Activated T-helper 2 cell treated with anti-CD3 and anti-CD28 coated beads, Interferon-gamma antibody, Interleukin-2, Interleukin-4, amounts not matched to agents 10 μg/mL and 5 μg/mL and 100 μg/mL, durations not matched to agents 14 hours and 24 hours and 36 hours (primary cell): ENCODE measurements at regions not wholly inside any gene's neighbourhood (a gene's known extent, or its start where the extent isn't known, plus 50 kb on each side); places are given as distances from the start of the nearest gene placed in this dataset.
"Not testable (repeated sequence)": the region's sequence is repeated elsewhere in the genome, so short reads cannot be mapped to it uniquely, and the experiment has no call there.

Source experiments
- DNase-seq: peaks from one replicate; pipeline ENCODE4 v3.0.0; 2021; ENCODE audit warnings: low spot score
- H3K27ac Mint-ChIP-seq: one replicate; pipeline ENCODE4 v1.8.0; 2021; ENCODE audit warnings: mixed read lengths
- H3K27me3 Mint-ChIP-seq: one replicate; pipeline ENCODE4 v1.8.0; 2021; ENCODE audit warnings: low read depth, mixed read lengths
- H3K36me3 Mint-ChIP-seq: one replicate; pipeline ENCODE4 v1.8.0; 2021; ENCODE audit warnings: low read depth, mixed read lengths
- H3K4me1 Mint-ChIP-seq: one replicate; pipeline ENCODE4 v1.8.0; 2021; ENCODE audit warnings: low read depth, mixed read lengths
- H3K4me3 Mint-ChIP-seq: one replicate; pipeline ENCODE4 v1.8.0; 2021; ENCODE audit warnings: low read depth, mild to moderate bottlenecking, moderate library complexity, mixed read lengths
- H3K9me3 Mint-ChIP-seq: one replicate; pipeline ENCODE4 v1.8.0; 2021; ENCODE audit warnings: mixed read lengths
- intact Hi-C: fragments of 100-400 bp; cut with micrococcal nuclease; formaldehyde crosslinking; loops from one replicate; pipeline ENCODE4 v1.15.1; 2023

- no peak overlapping the region for H3K27ac Mint-ChIP-seq
- intact Hi-C loops = no loop called here
- no peaks in the 10 kb centered on the region for H3K36me3 Mint-ChIP-seq
These were observed 1265.8 kb downstream of the REEP3 start for GRCh38 chr10:64786989-64787388.

GRCh38 chr10:64795847-64796246 is 1274.6 kb downstream of the REEP3 start:
- intact Hi-C loops = no loop called here
- no peak for DNase-seq
- H3K4me1 Mint-ChIP-seq = no peaks in the 10 kb centered on the region
- H3K4me3 Mint-ChIP-seq = no peak overlapping the region
- H3K36me3 Mint-ChIP-seq = no peaks in the 10 kb centered on the region
- H3K27me3 Mint-ChIP-seq = no peaks in the 10 kb centered on the region
- H3K27ac Mint-ChIP-seq = no peak overlapping the region
- peaks cover 23% of the 10 kb centered on the region for H3K9me3 Mint-ChIP-seq

More at GRCh38 chr10:64786989-64787388, 1265.8 kb downstream of the REEP3 start:
- no peak overlapping the region for H3K4me3 Mint-ChIP-seq
- H3K4me1 Mint-ChIP-seq = no peaks in the 10 kb centered on the region
- peaks cover 5% of the 10 kb centered on the region for H3K9me3 Mint-ChIP-seq
- DNase-seq = no peak
- H3K27me3 Mint-ChIP-seq = no peaks in the 10 kb centered on the region

DNA sequence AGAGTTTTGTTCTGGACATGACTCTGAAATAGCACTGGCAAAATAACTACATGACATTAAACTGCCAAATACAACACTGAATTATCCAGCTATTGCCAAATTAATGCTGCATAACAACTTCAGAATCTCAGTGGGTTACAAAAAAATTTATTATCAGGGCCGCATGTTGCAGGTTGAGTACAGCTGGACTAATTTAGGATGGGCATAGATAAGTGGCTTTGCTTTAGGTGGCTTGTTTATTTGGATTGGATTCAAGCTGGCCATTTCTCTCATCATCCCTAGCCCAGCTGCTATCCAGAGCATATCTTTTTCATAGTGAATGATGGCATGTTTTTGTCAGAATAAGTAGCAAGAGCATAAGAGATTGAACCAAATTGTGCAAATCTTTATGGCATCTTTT is 1277.1 kb downstream of the REEP3 start:
- Mint-ChIP-seq H3K4me1 (no peaks in the 10 kb centered on the region), H3K27me3 (no peaks in the 10 kb centered on the region), H3K27ac (no peak overlapping the region)

GRCh38 chr10:64808233-64808632 is 1287.0 kb downstream of the REEP3 start:
- DNase-seq, H3K36me3 Mint-ChIP-seq, intact Hi-C loops, H3K27me3 Mint-ChIP-seq, H3K4me3 Mint-ChIP-seq, H3K4me1 Mint-ChIP-seq, H3K27ac Mint-ChIP-seq: not testable (repeated sequence)
- H3K9me3 Mint-ChIP-seq = peaks cover 16% of the 10 kb centered on the region

More for the DNA sequence above, 1277.1 kb downstream of the REEP3 start:
- Mint-ChIP-seq H3K4me3 (no peak overlapping the region), H3K36me3 (no peaks in the 10 kb centered on the region), H3K9me3 (peaks cover 26% of the 10 kb centered on the region)
- intact Hi-C loops = no loop called here
- DNase-seq = no peak

DNA sequence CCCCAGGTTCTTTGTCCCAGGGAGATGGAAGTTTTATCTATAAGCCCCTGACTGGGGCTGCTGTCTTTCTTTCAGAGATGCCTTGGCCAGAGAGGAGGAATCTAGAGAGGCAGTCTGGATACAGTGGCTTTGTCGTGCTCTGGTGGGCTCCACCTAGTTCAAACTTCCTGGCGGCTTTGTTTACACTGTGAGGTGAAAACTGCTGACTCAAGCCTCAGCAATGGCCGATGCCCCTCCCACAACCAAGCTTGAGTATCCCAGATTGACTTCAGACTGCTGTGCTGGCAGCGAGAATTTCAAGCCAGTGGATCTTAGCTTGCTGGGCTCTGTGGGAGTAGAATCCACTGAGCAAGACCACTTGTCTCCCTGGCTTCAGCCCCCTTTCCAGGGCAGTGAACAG is 1288.8 kb downstream of the REEP3 start:
- H3K27ac Mint-ChIP-seq, H3K36me3 Mint-ChIP-seq, intact Hi-C loops, H3K4me1 Mint-ChIP-seq, H3K4me3 Mint-ChIP-seq, H3K27me3 Mint-ChIP-seq, DNase-seq: not testable (repeated sequence)
- peaks cover 16% of the 10 kb centered on the region for H3K9me3 Mint-ChIP-seq

DNA sequence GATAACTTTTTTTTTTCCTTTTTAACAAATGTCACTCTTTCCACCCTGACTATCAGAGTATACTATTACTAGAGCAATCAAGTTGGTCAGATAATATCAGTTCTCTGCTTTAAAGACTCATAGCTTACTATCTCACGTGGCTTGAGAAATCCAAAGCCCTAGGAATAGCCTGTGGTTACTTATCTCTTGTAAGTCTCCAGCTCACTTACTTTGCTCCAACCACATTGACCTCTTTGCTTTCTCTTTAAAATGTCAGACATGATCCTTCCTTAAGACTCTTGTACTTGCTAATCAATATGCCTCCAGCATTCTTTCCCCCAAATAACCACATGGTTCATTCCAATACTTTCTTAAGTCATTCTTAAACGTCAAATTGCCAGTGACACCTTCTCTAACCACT is 1292.2 kb downstream of the REEP3 start:
- Mint-ChIP-seq H3K4me3 (no peak overlapping the region), H3K4me1 (no peaks in the 10 kb centered on the region), H3K27me3 (no peaks in the 10 kb centered on the region), H3K9me3 (peaks cover 16% of the 10 kb centered on the region), H3K27ac (no peak overlapping the region), H3K36me3 (no peaks in the 10 kb centered on the region)
- intact Hi-C loops = no loop called here
- no peak for DNase-seq

DNA sequence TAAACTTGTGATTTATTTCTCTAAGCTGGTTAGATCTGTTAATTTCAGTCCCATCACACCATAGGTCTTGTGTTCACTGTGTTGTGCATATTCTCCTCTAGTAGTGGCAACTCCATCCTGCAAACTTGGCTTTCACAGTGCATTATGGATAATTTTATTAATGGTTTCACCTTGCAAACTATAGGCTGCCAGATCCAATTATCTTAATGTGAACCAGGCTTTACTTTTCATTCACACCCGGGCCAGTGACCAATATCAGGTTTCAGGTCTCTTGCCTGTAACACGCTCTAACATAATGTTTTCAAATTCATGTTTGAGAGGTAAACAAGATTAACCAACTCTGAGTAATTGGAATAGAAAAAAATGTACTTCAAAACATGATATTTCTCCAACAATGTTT is 1293.0 kb downstream of the REEP3 start:
- no peak overlapping the region for H3K4me3 Mint-ChIP-seq
- DNase-seq = no peak
- intact Hi-C loops = no loop called here
- H3K27me3 Mint-ChIP-seq = no peaks in the 10 kb centered on the region
- peaks cover 16% of the 10 kb centered on the region for H3K9me3 Mint-ChIP-seq
- H3K27ac Mint-ChIP-seq = no peak overlapping the region
- H3K4me1 Mint-ChIP-seq = no peaks in the 10 kb centered on the region
- H3K36me3 Mint-ChIP-seq = no peaks in the 10 kb centered on the region

- Mint-ChIP-seq H3K27ac (no peak overlapping the region), H3K27me3 (no peaks in the 10 kb centered on the region), H3K4me3 (no peak overlapping the region), H3K4me1 (no peaks in the 10 kb centered on the region), H3K36me3 (no peaks in the 10 kb centered on the region), H3K9me3 (peaks cover 9% of the 10 kb centered on the region)
- DNase-seq = no peak
- intact Hi-C loops = no loop called here
These were observed 1308.7 kb downstream of the REEP3 start for GRCh38 chr10:64829888-64830412.

GRCh38 chr10:64830869-64831268 is 1309.7 kb downstream of the REEP3 start:
- intact Hi-C loops = no loop called here
- no peaks in the 10 kb centered on the region for H3K36me3 Mint-ChIP-seq
- H3K4me3 Mint-ChIP-seq = no peak overlapping the region
- no peaks in the 10 kb centered on the region for H3K27me3 Mint-ChIP-seq
- no peak overlapping the region for H3K27ac Mint-ChIP-seq
- no peaks in the 10 kb centered on the region for H3K4me1 Mint-ChIP-seq
- DNase-seq = no peak
- H3K9me3 Mint-ChIP-seq = peaks cover 9% of the 10 kb centered on the region

- peaks cover 9% of the 10 kb centered on the region for H3K9me3 Mint-ChIP-seq
These were observed 1319.1 kb downstream of the REEP3 start for GRCh38 chr10:64840341-64840740.

GRCh38 chr10:64846700-64847099 is 1325.5 kb downstream of the REEP3 start:
- H3K4me3 Mint-ChIP-seq = no peak overlapping the region
- DNase-seq = no peak
- no peak overlapping the region for H3K27ac Mint-ChIP-seq
- H3K4me1 Mint-ChIP-seq = no peaks in the 10 kb centered on the region
- intact Hi-C loops = no loop called here
- H3K27me3 Mint-ChIP-seq = no peaks in the 10 kb centered on the region
- no peaks in the 10 kb centered on the region for H3K36me3 Mint-ChIP-seq
- H3K9me3 Mint-ChIP-seq = peaks cover 4% of the 10 kb centered on the region

More at GRCh38 chr10:64840341-64840740, 1319.1 kb downstream of the REEP3 start:
- intact Hi-C loops = no loop called here
- H3K4me1 Mint-ChIP-seq = no peaks in the 10 kb centered on the region
- H3K4me3 Mint-ChIP-seq = no peak overlapping the region
- no peaks in the 10 kb centered on the region for H3K27me3 Mint-ChIP-seq
- no peak overlapping the region for H3K27ac Mint-ChIP-seq
- H3K36me3 Mint-ChIP-seq = no peaks in the 10 kb centered on the region
- DNase-seq = no peak

GRCh38 chr10:64855941-64856340 is 1334.7 kb downstream of the REEP3 start:
- Mint-ChIP-seq H3K27ac (no peak overlapping the region), H3K36me3 (no peaks in the 10 kb centered on the region), H3K4me3 (no peak overlapping the region), H3K4me1 (no peaks in the 10 kb centered on the region), H3K27me3 (no peaks in the 10 kb centered on the region), H3K9me3 (peaks cover 6% of the 10 kb centered on the region)
- intact Hi-C loops = no loop called here
- no peak for DNase-seq

DNA sequence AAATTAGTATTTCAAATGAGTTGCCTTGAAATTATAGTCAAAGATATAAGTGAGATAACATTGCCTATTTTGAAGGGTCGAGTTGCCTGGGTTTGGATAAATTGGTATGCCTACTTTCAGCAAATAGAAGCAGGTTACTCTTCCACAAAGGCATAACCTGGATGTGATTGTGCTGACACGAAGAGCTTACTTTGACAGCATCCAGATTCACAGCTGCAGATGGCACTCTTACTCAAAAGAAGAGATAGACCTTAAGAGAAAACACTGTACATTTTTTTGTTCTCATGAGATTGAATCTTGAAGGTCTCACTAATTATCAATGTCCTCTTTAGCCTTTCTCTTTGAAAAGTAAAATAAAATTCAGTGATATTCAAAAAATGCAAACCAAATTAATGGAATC is 1338.7 kb downstream of the REEP3 start:
- Mint-ChIP-seq H3K4me1 (no peaks in the 10 kb centered on the region), H3K36me3 (no peaks in the 10 kb centered on the region), H3K4me3 (no peak overlapping the region), H3K9me3 (peaks cover 13% of the 10 kb centered on the region), H3K27me3 (no peaks in the 10 kb centered on the region), H3K27ac (no peak overlapping the region)
- intact Hi-C loops = no loop called here
- no peak for DNase-seq

DNA sequence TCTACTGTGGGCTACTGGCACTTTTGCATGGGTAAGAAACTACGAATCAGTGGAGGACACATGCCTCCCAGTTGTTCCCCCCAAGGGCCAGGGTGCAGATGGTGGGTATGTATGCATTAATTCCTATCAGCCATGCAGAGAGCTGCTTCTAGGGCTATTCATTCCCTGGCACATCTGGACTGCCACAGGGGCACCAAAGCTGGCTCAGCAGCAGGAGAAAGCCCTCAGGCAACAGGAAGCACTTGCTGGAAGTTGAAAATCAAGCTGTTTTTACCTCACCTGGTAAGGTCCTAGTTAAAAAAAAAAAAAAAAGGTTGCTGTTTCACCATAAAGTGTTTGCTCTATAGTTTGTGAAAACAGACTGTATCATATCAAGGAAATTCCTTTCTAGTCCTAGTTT is 1342.6 kb downstream of the REEP3 start:
- no peaks in the 10 kb centered on the region for H3K27me3 Mint-ChIP-seq
- peaks cover 7% of the 10 kb centered on the region for H3K9me3 Mint-ChIP-seq
- intact Hi-C loops = no loop called here
- no peaks in the 10 kb centered on the region for H3K36me3 Mint-ChIP-seq
- H3K4me1 Mint-ChIP-seq = no peaks in the 10 kb centered on the region
- no peak overlapping the region for H3K27ac Mint-ChIP-seq
- no peak overlapping the region for H3K4me3 Mint-ChIP-seq
- DNase-seq = no peak
